Naive B cell (primary cell): ENCODE measurements at regions not wholly inside any gene's neighbourhood (a gene's known extent, or its start where the extent isn't known, plus 50 kb on each side); places are given as distances from the start of the nearest gene placed in this dataset.
"Not testable (repeated sequence)": the region's sequence is repeated elsewhere in the genome, so short reads cannot be mapped to it uniquely, and the experiment has no call there.

Experiments used
- ATAC-seq, 2 donors: fragments of 150-1000 bp; cut with Tn5 transposase; 2 replicates each; pipeline ENCODE4 v1.10.0; 2021; ENCODE audit warnings: low read depth in 2 of 2, mild to moderate bottlenecking in 2 of 2, moderate library complexity in 2 of 2
- DNase-seq: peaks from one replicate; pipeline ENCODE4 v3.0.0; 2022
- H3K27ac Mint-ChIP-seq, 6 donors: one replicate each; pipeline ENCODE4 v1.8.0; 2020 to 2022; ENCODE audit warnings: mild to moderate bottlenecking in 6 of 6, mixed read lengths in 6 of 6, moderate library complexity in 5 of 6, inconsistent platforms in 2 of 6
- H3K27me3 Mint-ChIP-seq, 3 donors: one replicate each; pipeline ENCODE4 v1.8.0; 2021 to 2022; ENCODE audit warnings: mixed read lengths in 3 of 3, mild to moderate bottlenecking in 1 of 3
- H3K36me3 Mint-ChIP-seq, 2 donors: one replicate each; pipeline ENCODE4 v1.8.0; 2020 to 2022; ENCODE audit warnings: mixed read lengths in 2 of 2, inconsistent platforms in 1 of 2, mild to moderate bottlenecking in 1 of 2
- H3K4me1 Mint-ChIP-seq, 3 donors: one replicate each; pipeline ENCODE4 v1.8.0; 2020 to 2022; ENCODE audit warnings: mixed read lengths in 3 of 3, inconsistent platforms in 1 of 3, mild to moderate bottlenecking in 1 of 3, moderate library complexity in 1 of 3
- H3K4me3 Mint-ChIP-seq, 8 donors: one replicate each; pipeline ENCODE4 v1.8.0; 2020 to 2022; ENCODE audit warnings: mild to moderate bottlenecking in 8 of 8, mixed read lengths in 8 of 8, moderate library complexity in 8 of 8, inconsistent platforms in 2 of 8
- H3K9me3 Mint-ChIP-seq, 7 donors: one replicate each; pipeline ENCODE4 v1.8.0; 2020 to 2022; ENCODE audit warnings: mixed read lengths in 7 of 7, mild to moderate bottlenecking in 5 of 7, inconsistent platforms in 2 of 7, moderate library complexity in 1 of 7

GRCh38 chr10:121132273-121132672 lies 281.1 kb downstream of the WDR11 start:
- Mint-ChIP-seq H3K4me1 (no peaks in the 10 kb centered on the region), H3K36me3 (no peaks in the 10 kb centered on the region)
- ATAC-seq = no peak

GRCh38 chr10:121133901-121134300 lies 282.7 kb downstream of the WDR11 start:
- Mint-ChIP-seq H3K9me3 (peaks cover 1 to 15% (median 5%) of the 10 kb centered on the region in 7 donors), H3K27ac (no peak overlapping the region), H3K27me3 (no peaks in the 10 kb centered on the region), H3K4me3 (no peak overlapping the region), H3K4me1 (no peaks in the 10 kb centered on the region), H3K36me3 (no peaks in the 10 kb centered on the region)
- DNase-seq (no peak), ATAC-seq (no peak)

More at GRCh38 chr10:121132273-121132672, 281.1 kb downstream of the WDR11 start:
- DNase-seq = no peak
- Mint-ChIP-seq H3K9me3 (peaks cover 1 to 15% (median 5%) of the 10 kb centered on the region in 7 donors), H3K27me3 (no peaks in the 10 kb centered on the region), H3K27ac (no peak overlapping the region), H3K4me3 (no peak overlapping the region)

- Mint-ChIP-seq H3K9me3 (peaks cover 1 to 15% (median 5%) of the 10 kb centered on the region in 7 donors), H3K4me1 (no peaks in the 10 kb centered on the region)
- no peak for ATAC-seq
These were observed 283.5 kb downstream of the WDR11 start for GRCh38 chr10:121134711-121135110.

DNA sequence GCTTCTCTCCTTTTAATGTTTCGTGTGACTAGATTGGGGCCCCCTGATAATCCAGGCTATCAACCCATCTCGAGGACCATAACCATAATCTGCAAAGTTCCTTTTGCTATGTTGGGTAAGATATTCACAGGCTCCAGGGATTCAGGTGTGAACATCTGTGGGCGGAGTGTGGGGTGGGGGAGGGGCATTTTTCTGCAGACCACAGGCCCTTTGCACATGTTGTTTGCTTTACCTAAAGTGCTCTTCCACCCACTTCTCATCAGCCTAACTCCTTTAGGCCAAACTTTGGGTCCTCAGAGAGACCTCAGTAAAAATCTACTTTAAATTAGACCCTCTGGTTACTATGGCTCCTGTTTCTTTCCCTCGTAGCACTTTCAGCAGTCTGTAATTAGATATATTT lies 284.4 kb downstream of the WDR11 start:
- no peak for ATAC-seq
- Mint-ChIP-seq H3K4me3 (no peak overlapping the region), H3K36me3 (no peaks in the 10 kb centered on the region), H3K4me1 (no peaks in the 10 kb centered on the region), H3K9me3 (peaks cover 1 to 15% (median 5%) of the 10 kb centered on the region in 7 donors), H3K27ac (no peak overlapping the region), H3K27me3 (peaks cover 0 to 4% (median 0%) of the 10 kb centered on the region in 3 donors)
- DNase-seq = no peak

More at GRCh38 chr10:121134711-121135110, 283.5 kb downstream of the WDR11 start:
- H3K27ac Mint-ChIP-seq = no peak overlapping the region
- no peaks in the 10 kb centered on the region for H3K36me3 Mint-ChIP-seq
- no peak overlapping the region for H3K4me3 Mint-ChIP-seq
- DNase-seq = no peak
- peaks cover 0 to 2% (median 0%) of the 10 kb centered on the region in 3 donors for H3K27me3 Mint-ChIP-seq

DNA sequence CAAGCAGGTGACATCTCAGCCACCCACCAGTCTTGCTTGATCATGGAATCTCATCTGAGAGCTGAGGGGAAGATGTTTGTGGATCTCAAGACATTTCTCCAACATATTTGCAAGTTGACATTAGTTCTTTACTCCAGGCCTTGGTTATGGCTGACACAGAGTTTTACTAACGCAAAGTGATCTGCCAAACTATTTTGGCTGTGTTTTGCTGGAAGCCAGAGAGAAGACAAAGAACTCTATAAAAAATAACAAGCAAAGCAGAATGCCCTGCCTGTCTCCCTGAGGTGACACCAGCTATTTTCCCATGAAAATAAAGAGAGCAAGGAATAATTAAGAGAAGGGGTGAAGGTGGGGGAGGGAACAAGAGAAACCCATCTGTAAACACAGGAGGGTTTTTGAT lies 286.4 kb downstream of the WDR11 start:
- Mint-ChIP-seq H3K4me1 (no peaks in the 10 kb centered on the region), H3K36me3 (no peaks in the 10 kb centered on the region), H3K4me3 (no peak overlapping the region), H3K27ac (no peak overlapping the region), H3K27me3 (peaks cover 0 to 4% (median 0%) of the 10 kb centered on the region in 3 donors), H3K9me3 (peaks cover 5 to 22% (median 8%) of the 10 kb centered on the region in 7 donors)
- ATAC-seq (no peak), DNase-seq (no peak)

GRCh38 chr10:121138112-121138860 lies 287.1 kb downstream of the WDR11 start:
- Mint-ChIP-seq H3K4me1 (no peaks in the 10 kb centered on the region), H3K27ac (no peak overlapping the region), H3K27me3 (peaks cover 0 to 7% (median 0%) of the 10 kb centered on the region in 3 donors), H3K36me3 (no peaks in the 10 kb centered on the region), H3K4me3 (no peak overlapping the region), H3K9me3 (peaks cover 9 to 28% (median 15%) of the 10 kb centered on the region in 7 donors)
- DNase-seq (no peak), ATAC-seq (no peak)

- DNase-seq (no peak), ATAC-seq (no peak)
- Mint-ChIP-seq H3K27me3 (peaks cover 0 to 7% (median 0%) of the 10 kb centered on the region in 3 donors), H3K4me3 (no peak overlapping the region), H3K4me1 (no peaks in the 10 kb centered on the region), H3K9me3 (peaks cover 9 to 27% (median 16%) of the 10 kb centered on the region in 7 donors), H3K27ac (no peak overlapping the region), H3K36me3 (no peaks in the 10 kb centered on the region)
These were observed 287.8 kb downstream of the WDR11 start for GRCh38 chr10:121138918-121139317.

DNA sequence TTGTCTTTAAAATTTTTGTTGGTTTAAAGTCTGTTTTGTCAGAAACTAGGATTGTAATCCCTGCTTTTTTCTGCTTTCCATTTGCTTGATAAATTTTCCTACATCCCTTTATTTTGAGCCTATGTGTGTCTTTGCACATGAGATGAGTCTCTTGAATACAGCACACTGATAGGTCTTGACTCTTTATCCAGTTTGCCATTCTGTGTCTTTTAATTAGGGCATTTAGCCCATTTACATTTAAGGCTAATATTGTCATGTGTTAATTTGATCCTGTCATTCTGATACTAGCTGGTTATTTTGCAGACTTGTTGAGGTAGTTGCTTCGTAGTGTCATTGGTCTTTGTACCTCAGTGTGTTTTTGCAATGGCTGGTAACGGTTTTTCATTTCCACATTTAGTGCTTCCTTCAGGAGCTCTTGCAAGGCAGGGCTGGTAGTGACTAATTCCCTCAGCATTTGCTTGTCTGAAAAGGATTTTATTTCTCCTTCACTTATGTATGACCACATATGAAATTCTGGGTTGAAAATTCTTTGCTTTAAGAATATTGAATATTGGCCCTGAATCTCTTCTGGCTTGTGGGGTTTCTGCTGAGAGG lies 294.7 kb downstream of the WDR11 start:
- H3K36me3 Mint-ChIP-seq, DNase-seq, ATAC-seq, H3K4me3 Mint-ChIP-seq, H3K4me1 Mint-ChIP-seq, H3K27ac Mint-ChIP-seq, H3K27me3 Mint-ChIP-seq: not testable (repeated sequence)
- H3K9me3 Mint-ChIP-seq = peaks cover 18 to 52% (median 32%) of the 10 kb centered on the region in 7 donors

GRCh38 chr10:121148921-121149320 lies 297.8 kb downstream of the WDR11 start:
- DNase-seq = no peak
- no peak for ATAC-seq
- peaks cover 0 to under 1% (median 0%) of the 10 kb centered on the region in 3 donors for H3K27me3 Mint-ChIP-seq
- H3K4me3 Mint-ChIP-seq = no peak overlapping the region
- peaks cover 14 to 40% (median 24%) of the 10 kb centered on the region in 7 donors for H3K9me3 Mint-ChIP-seq
- no peak overlapping the region for H3K27ac Mint-ChIP-seq
- peaks cover 0 to 9% of the 10 kb centered on the region in 2 donors for H3K36me3 Mint-ChIP-seq
- no peaks in the 10 kb centered on the region for H3K4me1 Mint-ChIP-seq

- peaks cover 0 to 4% (median 0%) of the 10 kb centered on the region in 3 donors for H3K27me3 Mint-ChIP-seq
- ATAC-seq (no peak), DNase-seq (no peak)
- H3K9me3 Mint-ChIP-seq = peaks cover 0 to 16% (median 5%) of the 10 kb centered on the region in 7 donors
- H3K4me3 Mint-ChIP-seq = no peak overlapping the region
- no peaks in the 10 kb centered on the region for H3K36me3 Mint-ChIP-seq
- H3K27ac Mint-ChIP-seq = no peak overlapping the region
- no peaks in the 10 kb centered on the region for H3K4me1 Mint-ChIP-seq
These were observed 300.9 kb downstream of the WDR11 start for GRCh38 chr10:121152033-121152432.

- Mint-ChIP-seq H3K9me3 (peaks cover 0 to 21% (median 6%) of the 10 kb centered on the region in 7 donors), H3K27ac (no peak overlapping the region), H3K27me3 (peaks cover 0 to 4% (median 0%) of the 10 kb centered on the region in 3 donors), H3K4me3 (no peak overlapping the region), H3K36me3 (no peaks in the 10 kb centered on the region), H3K4me1 (no peaks in the 10 kb centered on the region)
- ATAC-seq = no peak
- no peak for DNase-seq
These were observed 301.8 kb downstream of the WDR11 start for GRCh38 chr10:121152935-121153334.

DNA sequence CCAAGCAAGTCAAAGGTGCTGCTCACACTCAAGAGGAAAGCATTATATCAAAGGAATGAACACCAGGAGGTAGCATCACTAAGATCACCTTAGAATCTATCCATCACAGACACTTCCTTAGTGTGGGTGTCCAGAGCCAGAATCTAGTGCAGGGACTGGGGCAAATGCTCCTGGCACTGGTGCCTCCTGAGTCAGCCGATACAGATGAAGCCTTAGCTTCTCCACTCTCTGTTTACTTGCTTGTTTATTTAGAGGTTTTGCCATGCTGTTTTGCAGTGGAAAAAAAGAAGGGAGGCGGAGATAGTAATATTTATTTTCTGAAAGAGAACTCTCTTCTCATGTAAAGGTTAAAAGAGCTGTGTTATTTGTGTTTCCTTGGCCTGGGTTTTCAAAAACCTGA lies 303.1 kb downstream of the WDR11 start:
- ATAC-seq (no peak), DNase-seq (no peak)
- Mint-ChIP-seq H3K27me3 (peaks cover 0 to 4% (median 0%) of the 10 kb centered on the region in 3 donors), H3K4me1 (no peaks in the 10 kb centered on the region), H3K9me3 (peaks cover 0 to 21% (median 6%) of the 10 kb centered on the region in 7 donors), H3K27ac (no peak overlapping the region), H3K36me3 (no peaks in the 10 kb centered on the region), H3K4me3 (no peak overlapping the region)

DNA sequence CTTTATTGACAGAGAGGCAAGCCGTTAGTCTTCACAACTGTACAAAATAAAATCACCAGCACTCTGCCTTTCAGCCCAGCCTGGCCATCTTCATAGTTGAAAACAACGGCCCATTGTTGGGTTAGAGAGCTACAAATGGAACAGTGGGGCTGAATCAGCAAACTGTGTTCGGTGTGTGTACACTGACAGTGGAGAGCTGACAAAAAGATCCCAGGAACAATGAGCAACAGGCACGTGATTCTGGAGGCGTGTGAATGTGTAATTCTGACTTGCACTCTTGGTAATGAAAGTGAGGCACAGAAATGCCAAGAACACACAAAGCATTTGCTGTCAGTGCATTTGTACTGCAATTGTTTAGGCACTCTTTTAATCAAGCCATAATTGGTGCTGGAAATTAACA lies 303.7 kb downstream of the WDR11 start:
- Mint-ChIP-seq H3K36me3 (no peaks in the 10 kb centered on the region), H3K4me1 (no peaks in the 10 kb centered on the region), H3K4me3 (no peak overlapping the region), H3K9me3 (peaks cover 0 to 21% (median 6%) of the 10 kb centered on the region in 7 donors), H3K27me3 (peaks cover 0 to 4% (median 0%) of the 10 kb centered on the region in 3 donors), H3K27ac (no peak overlapping the region)
- ATAC-seq (no peak), DNase-seq (no peak)
